Nephron (organoid): ENCODE measurements at regions not wholly inside any gene's neighbourhood (a gene's known extent, or its start where the extent isn't known, plus 50 kb on each side); places are given as distances from the start of the nearest gene placed in this dataset.

Source experiments
- H3K27ac Mint-ChIP-seq, 3 experiments: 2 replicates each; pipeline ENCODE4 v1.8.0; 2020; ENCODE audit warnings: mixed read lengths in 3 of 3, mild to moderate bottlenecking in 2 of 3, moderate library complexity in 1 of 3
- H3K27me3 Mint-ChIP-seq: 2 replicates; pipeline ENCODE4 v1.8.0; 2021; ENCODE audit warnings: low read depth, mild to moderate bottlenecking, moderate library complexity, mixed read lengths
- H3K36me3 Mint-ChIP-seq: 2 replicates; pipeline ENCODE4 v1.8.0; 2020; ENCODE audit warnings: low read depth, mixed read lengths
- H3K4me1 Mint-ChIP-seq: 2 replicates; pipeline ENCODE4 v1.8.0; 2020; ENCODE audit warnings: mixed read lengths
- H3K4me3 Mint-ChIP-seq, 3 experiments: 2 replicates each; pipeline ENCODE4 v1.8.0; 2020; ENCODE audit warnings: mild to moderate bottlenecking in 3 of 3, mixed read lengths in 3 of 3, moderate library complexity in 2 of 3
- H3K9me3 Mint-ChIP-seq: 2 replicates; pipeline ENCODE4 v1.8.0; 2020; ENCODE audit warnings: mixed read lengths
- CTCF ChIP-seq, 3 experiments: fragments of 200-600 bp; sonication (generic); IDR thresholded peaks; one replicate each; pipeline ENCODE4 v1.5.0; 2021; ENCODE audit warnings: antibody characterized with exemption in 3 of 3; ENCODE audit not compliant: unreplicated experiment in 3 of 3

- TF ChIP-seq CTCF (IDR thresholded peaks at IDR 0.05; ENCODE audit: unreplicated experiment in 3 of 3): no peak
- no peaks in the 10 kb centered on the region for H3K4me1 Mint-ChIP-seq
- H3K27me3 Mint-ChIP-seq: no peaks in the 10 kb centered on the region
- no peak overlapping the region for H3K27ac Mint-ChIP-seq
- H3K36me3 Mint-ChIP-seq: no peaks in the 10 kb centered on the region
- H3K9me3 Mint-ChIP-seq: peaks cover 3% of the 10 kb centered on the region
- no peak overlapping the region for H3K4me3 Mint-ChIP-seq
Measured at GRCh38 chr12:22904485-22904884, 279.5 kb downstream of the ETNK1 start.

- Mint-ChIP-seq H3K9me3 (peaks cover 4% of the 10 kb centered on the region), H3K27ac (no peak overlapping the region), H3K27me3 (peaks cover 5% of the 10 kb centered on the region), H3K36me3 (no peaks in the 10 kb centered on the region), H3K4me3 (no peak overlapping the region), H3K4me1 (no peaks in the 10 kb centered on the region)
- no peak for TF ChIP-seq CTCF (IDR thresholded peaks at IDR 0.05; ENCODE audit: unreplicated experiment in 3 of 3)
Measured at GRCh38 chr12:22916241-22916640, 291.3 kb downstream of the ETNK1 start.

GRCh38 chr12:22916815-22917214 is 291.8 kb downstream of the ETNK1 start:
- no peaks in the 10 kb centered on the region for H3K4me1 Mint-ChIP-seq
- H3K27me3 Mint-ChIP-seq: peaks cover 5% of the 10 kb centered on the region
- no peak overlapping the region for H3K4me3 Mint-ChIP-seq
- no peaks in the 10 kb centered on the region for H3K36me3 Mint-ChIP-seq
- no peak for TF ChIP-seq CTCF (IDR thresholded peaks at IDR 0.05; ENCODE audit: unreplicated experiment in 3 of 3)
- H3K27ac Mint-ChIP-seq: no peak overlapping the region
- H3K9me3 Mint-ChIP-seq: peaks cover 4% of the 10 kb centered on the region

- TF ChIP-seq CTCF (IDR thresholded peaks at IDR 0.05; ENCODE audit: unreplicated experiment in 3 of 3): no peak
- no peak overlapping the region for H3K27ac Mint-ChIP-seq
- peaks cover 4% of the 10 kb centered on the region for H3K9me3 Mint-ChIP-seq
- no peaks in the 10 kb centered on the region for H3K4me1 Mint-ChIP-seq
- H3K27me3 Mint-ChIP-seq: peaks cover 5% of the 10 kb centered on the region
- H3K36me3 Mint-ChIP-seq: no peaks in the 10 kb centered on the region
- no peak overlapping the region for H3K4me3 Mint-ChIP-seq
Measured at GRCh38 chr12:22919883-22920282, 294.9 kb downstream of the ETNK1 start.

GRCh38 chr12:22923768-22924167 is 298.8 kb downstream of the ETNK1 start:
- no peak overlapping the region for H3K4me3 Mint-ChIP-seq
- no peak for TF ChIP-seq CTCF (IDR thresholded peaks at IDR 0.05; ENCODE audit: unreplicated experiment in 3 of 3)
- H3K4me1 Mint-ChIP-seq: no peaks in the 10 kb centered on the region
- H3K27me3 Mint-ChIP-seq: no peaks in the 10 kb centered on the region
- H3K9me3 Mint-ChIP-seq: no peaks in the 10 kb centered on the region
- peak overlapping the region in 1 of 3 experiments; percentile 75 for H3K27ac Mint-ChIP-seq
- no peaks in the 10 kb centered on the region for H3K36me3 Mint-ChIP-seq

- H3K9me3 Mint-ChIP-seq: no peaks in the 10 kb centered on the region
- no peaks in the 10 kb centered on the region for H3K27me3 Mint-ChIP-seq
- H3K4me3 Mint-ChIP-seq: no peak overlapping the region
- no peaks in the 10 kb centered on the region for H3K36me3 Mint-ChIP-seq
- H3K4me1 Mint-ChIP-seq: no peaks in the 10 kb centered on the region
- peak overlapping the region in 1 of 3 experiments; percentile 75 for H3K27ac Mint-ChIP-seq
- TF ChIP-seq CTCF (IDR thresholded peaks at IDR 0.05; ENCODE audit: unreplicated experiment in 3 of 3): no peak
Measured at GRCh38 chr12:22924391-22924790, 299.4 kb downstream of the ETNK1 start.
